Activated T-cell treated with anti-CD3 and anti-CD28 coated beads for 4 hours (primary cell): ENCODE measurements at regions not wholly inside any gene's neighbourhood (a gene's known extent, or its start where the extent isn't known, plus 50 kb on each side); places are given as distances from the start of the nearest gene placed in this dataset.
"Not testable (repeated sequence)": the region's sequence is repeated elsewhere in the genome, so short reads cannot be mapped to it uniquely, and the experiment has no call there.

Source experiments
- DNase-seq: peaks from one replicate; pipeline ENCODE4 v3.0.0-alpha.2; 2020

DNA sequence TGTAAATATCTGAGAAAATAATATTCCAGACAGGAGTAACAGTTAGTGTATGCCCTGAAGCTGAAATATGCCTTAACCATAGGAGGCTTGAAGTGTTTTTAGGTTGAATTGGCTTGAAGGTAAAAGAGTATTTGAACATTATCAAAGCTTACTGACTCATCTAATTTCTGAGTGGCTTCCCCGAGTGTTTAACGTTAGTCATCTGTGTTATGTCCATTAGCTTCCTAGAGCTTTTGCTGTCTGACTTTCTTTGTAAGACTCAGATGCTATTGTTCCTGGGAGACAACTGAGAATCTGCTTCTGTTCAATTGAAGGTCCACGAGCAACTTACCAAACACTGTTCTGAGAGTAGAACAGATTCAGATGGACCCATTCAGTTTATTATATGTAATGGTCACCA lies 656.8 kb upstream of the NECTIN3 start:
- DNase-seq, result no peak

DNA sequence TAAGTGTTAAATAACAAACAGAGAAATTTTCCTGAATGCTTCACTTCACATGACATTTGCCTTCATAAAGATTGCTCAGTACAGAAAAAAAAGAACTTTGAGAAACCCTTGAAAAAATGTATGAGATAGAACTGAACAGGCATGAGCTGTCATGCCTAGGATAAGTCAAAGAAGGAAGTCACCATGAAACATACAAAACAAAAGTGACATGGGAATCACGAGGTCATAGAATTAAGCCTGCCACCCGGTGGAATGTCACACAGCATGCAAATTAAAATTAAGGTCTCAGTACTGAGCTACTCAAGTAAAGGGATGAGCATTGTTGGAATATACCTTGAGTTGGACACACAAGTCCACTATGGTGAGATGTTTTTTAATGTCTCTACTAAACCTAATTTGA lies 652.5 kb upstream of the NECTIN3 start:
- DNase-seq, result no peak

DNA sequence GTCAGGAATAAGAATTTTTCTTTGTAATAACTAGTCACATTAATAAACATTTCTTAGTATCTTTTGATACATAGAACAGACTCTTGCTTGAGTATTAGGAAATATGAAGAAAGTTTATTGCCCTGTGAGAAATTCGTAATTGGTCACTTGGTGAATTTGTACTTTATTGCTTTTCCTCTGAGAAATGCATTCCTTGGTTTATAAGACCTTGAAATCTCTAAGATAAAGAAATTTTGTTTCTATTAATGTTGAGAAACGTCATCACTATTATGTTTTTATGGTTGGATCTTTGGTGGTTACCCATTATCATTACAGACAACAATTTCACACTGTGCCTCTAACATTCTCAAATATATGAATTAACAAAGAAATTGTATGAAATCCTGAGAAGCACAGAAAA lies 652.0 kb upstream of the NECTIN3 start:
- no peak for DNase-seq

GRCh38 chr3:110420158-110420641 lies 651.4 kb upstream of the NECTIN3 start:
- no peak for DNase-seq

- no peak for DNase-seq
Measured at GRCh38 chr3:110423276-110423675, 648.3 kb upstream of the NECTIN3 start.

GRCh38 chr3:110430146-110430545 lies 641.5 kb upstream of the NECTIN3 start:
- no peak for DNase-seq

DNA sequence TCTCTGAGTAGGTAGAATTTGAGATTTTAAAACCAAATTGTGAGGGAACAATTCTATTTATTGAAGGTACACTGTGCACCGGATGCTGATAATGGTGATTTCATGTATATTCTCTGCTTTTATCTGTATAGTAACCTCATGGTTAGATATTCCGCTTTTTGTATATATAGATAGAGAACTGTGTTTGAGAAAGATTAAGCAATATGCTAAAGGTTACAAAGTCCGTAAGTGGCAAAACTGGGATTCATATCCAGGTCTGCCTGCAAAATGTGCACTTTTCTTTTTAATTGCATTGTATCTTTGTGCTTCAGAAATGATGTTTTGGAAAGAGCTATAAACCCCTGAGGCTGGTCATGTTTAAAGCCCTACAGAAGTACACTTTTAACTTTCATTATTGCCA lies 635.4 kb upstream of the NECTIN3 start:
- DNase-seq, result no peak

GRCh38 chr3:110440066-110440653 lies 631.5 kb upstream of the NECTIN3 start:
- DNase-seq, result not testable (repeated sequence)

DNA sequence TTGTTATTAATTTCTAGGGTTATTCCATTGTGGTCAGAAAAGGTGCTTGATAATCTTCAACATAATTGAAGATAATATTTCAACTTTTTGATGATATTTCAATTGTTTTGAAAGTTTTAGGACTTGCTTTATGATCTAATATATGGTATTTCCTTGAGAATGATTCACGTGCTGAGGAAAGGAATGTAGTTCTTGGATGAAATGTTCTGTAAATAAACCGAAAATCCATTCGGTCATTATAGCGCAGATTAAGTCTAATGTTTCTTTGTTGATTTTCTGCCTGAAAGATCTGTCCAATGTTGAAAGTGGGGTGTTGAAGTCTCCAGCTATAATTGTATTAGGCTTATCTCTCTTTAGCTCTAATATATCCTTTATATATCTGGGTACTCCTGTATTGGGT lies 617.5 kb upstream of the NECTIN3 start:
- DNase-seq, result no peak

DNA sequence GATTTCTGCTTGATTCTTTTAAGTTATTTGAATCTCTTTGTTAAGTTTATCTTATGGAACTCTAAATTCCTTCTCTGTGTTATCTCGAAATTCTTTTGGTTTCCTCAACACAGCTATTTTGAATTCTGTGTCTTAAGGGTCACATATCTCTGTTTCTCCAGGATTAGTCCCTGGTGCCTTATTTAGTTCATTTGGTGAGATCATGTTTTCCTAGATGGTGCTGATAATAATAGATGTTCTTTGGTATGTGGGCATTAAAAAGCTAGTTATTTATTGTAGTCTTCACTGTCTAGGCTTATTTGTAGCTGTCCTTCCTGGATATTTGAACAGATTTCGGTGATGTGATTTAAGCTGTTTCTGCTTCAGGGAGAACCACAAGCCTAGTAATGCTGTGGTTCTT lies 615.6 kb upstream of the NECTIN3 start:
- DNase-seq, result no peak

GRCh38 chr3:110456438-110457138 lies 615.0 kb upstream of the NECTIN3 start:
- DNase-seq, result no peak

DNA sequence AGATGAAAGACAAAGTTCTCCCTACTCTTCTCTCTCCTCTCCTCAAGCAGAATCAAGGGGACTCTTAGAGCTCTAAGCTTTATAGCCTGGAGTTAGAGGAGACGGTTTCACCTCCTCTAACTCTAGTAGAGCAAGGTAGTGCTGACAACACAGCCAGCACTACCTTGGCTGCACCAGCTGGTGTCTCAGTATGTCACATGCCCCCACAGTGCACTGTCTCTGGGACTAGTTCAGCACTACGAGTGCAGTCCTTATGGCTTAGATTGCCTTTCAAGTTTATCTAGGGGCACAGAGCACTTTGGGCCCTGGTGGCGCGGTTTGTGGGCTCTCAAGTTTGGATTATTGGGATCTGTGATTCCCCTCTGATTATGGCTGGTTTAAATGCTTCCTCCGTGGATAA lies 614.1 kb upstream of the NECTIN3 start:
- DNase-seq, result no peak

GRCh38 chr3:110459021-110459420 lies 612.6 kb upstream of the NECTIN3 start:
- no peak for DNase-seq

DNA sequence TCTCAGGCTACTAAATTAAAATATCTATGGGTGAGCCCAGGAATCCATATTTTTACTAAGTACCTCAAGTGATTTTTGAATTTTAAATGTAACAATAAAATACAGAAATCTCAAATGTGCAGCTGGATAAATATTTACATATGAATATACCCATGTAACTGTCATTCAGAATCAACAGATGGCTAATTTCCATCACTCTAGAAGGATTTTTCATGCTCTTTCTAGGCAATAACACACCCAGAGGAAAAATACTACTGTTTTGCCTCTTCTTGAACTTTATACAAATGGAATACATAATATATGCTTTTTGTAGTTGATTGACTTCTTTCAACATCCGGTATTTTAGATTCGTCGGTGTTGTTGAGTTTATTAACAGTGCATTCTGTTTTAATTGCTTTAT lies 601.3 kb upstream of the NECTIN3 start:
- DNase-seq, result no peak

DNA sequence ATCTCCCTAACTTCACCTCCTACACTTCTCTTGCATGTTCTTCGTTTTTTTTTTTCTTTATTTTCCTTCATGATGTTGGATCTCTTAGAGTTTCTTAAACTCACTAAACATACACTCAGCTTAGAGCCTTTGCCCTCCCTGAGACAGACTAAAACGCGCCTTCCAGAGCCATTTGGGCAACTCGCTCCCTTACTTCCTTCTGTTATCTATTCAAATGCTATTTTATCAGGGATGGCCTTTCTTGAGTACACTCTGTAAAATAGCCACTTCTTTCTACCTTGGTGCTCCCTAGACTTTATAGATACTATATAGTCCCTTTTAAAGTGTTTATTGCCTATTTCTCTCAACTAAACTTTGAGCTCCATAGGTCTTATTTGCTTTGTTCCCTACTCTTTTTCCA lies 598.2 kb upstream of the NECTIN3 start:
- DNase-seq, result no peak

DNA sequence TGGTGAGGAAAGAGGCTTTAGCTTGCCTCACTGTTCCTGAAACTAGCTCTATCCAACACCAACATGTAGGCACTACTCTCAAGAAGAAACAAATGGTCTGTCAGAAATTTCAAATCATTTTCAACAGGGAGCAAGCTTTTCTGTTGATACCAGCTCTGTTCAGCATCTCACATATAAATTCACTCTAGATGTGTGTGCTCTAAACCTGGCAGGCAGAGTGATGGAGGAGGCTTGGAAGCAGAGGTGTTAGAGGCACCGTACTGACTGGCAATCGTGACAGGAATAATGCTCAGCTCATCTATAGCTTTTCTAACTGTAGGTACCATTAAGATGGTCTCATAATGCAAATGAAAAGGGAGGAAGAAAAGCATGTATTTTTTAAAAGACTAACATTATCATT lies 597.2 kb upstream of the NECTIN3 start:
- DNase-seq, result no peak

GRCh38 chr3:110478377-110479054 lies 593.1 kb upstream of the NECTIN3 start:
- DNase-seq, result no peak

- DNase-seq, result no peak
Measured at GRCh38 chr3:110479731-110480130, 591.9 kb upstream of the NECTIN3 start.

GRCh38 chr3:110485389-110485788 lies 586.2 kb upstream of the NECTIN3 start:
- DNase-seq, result no peak

GRCh38 chr3:110487840-110488239 lies 583.8 kb upstream of the NECTIN3 start:
- DNase-seq, result no peak

GRCh38 chr3:110491413-110491812 lies 580.2 kb upstream of the NECTIN3 start:
- DNase-seq, result no peak

DNA sequence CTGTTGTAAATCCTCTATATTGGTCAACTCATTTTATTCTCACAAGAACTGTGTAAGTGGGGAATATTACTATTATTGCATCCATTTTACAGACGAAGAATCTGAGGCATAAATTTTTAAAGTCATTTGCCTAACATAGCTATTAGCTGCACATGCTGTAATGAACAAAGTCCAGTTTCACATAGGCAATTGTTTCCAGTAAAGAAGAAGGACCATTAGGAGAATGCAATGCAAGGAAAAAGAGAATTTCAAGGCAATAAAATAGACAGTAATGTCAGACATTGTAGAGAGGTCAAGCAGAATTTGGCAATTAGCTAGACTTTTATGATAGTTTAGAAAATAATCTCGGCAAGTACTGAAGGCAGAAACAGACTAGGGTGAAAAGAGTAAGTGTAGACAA lies 578.7 kb upstream of the NECTIN3 start:
- no peak for DNase-seq

DNA sequence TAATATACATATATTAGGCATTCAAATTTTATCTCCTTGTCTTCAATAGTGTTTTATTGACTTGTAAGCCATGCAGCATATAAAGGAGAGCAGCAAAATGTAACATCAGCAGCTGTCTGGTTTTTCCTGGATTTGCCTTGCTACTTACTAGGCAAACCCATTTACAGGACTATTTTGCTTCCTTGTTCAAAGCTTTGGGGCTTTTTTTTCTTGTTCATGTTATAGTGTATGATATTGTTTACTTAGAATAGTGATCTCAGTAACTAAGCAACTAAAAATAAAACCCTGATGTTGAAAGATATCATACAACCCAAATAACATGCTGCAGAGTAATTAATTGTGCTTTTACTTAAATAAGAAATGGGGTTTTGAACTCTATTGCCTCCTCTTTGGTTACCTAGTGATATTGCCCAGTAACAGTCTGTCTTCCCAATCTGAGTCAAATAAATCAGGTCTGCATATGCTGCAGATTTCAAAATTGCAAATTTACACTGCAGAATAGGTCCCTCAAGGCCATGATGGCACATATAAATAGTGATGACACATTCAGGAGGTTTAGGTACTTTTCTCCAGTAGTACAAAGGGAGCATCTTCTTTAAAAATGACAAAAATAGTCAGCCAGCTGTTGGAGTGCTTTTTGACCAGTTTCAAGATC lies 578.1 kb upstream of the NECTIN3 start:
- DNase-seq, result no peak

GRCh38 chr3:110494093-110494490 lies 577.5 kb upstream of the NECTIN3 start:
- DNase-seq, result no peak
